GM19455 (cell line): ENCODE measurements at regions not wholly inside any gene's neighbourhood (a gene's known extent, or its start where the extent isn't known, plus 50 kb on each side); places are given as distances from the start of the nearest gene placed in this dataset.

ENCODE experiments used
- ATAC-seq: cut with Tn5 transposase; IDR thresholded peaks from one replicate; pipeline ENCODE4 v1.9.1; 2021; ENCODE audit not compliant: unreplicated experiment

DNA sequence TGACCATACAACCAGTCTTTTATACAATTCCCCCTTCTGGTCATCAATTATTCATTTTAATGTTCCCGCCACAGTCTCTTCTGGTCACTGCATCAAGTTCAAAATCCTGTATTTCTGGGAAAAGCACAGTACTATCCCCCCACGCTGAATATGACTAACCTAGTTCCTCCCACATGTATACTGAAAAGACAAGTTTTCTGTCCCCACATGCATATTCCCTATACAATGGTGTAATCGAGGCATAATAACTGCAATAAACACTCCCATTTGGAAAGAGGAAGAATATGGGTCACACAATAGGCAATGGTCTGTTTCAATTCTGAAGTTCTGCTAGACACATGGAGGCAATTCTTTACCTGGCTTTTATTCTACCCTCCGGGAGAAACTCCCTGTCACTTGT, 344.9 kb downstream of the EFNA5 start:
- ATAC-seq, result no peak

DNA sequence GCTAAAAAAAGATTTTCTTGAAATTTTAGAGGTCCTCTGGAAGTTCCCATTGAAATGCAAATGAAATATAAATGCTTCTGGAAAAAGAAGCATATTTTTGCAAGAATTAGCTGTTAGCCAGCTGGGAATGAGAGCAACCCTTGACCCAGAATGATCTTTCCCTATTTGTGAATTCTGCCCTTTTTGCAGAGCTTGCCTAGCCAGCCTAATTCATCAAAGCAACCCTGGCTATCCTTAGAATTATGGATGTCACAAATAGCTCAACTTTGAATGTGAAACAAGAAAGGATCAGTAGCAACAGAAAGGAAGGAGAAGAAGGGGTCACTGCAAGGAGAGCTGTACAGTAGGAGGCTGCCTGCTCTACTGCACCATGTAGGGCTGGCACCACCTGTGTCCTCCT, 345.9 kb downstream of the EFNA5 start:
- no peak for ATAC-seq

GRCh38 chr5:107324071-107324470, 346.7 kb downstream of the EFNA5 start:
- no peak for ATAC-seq

DNA sequence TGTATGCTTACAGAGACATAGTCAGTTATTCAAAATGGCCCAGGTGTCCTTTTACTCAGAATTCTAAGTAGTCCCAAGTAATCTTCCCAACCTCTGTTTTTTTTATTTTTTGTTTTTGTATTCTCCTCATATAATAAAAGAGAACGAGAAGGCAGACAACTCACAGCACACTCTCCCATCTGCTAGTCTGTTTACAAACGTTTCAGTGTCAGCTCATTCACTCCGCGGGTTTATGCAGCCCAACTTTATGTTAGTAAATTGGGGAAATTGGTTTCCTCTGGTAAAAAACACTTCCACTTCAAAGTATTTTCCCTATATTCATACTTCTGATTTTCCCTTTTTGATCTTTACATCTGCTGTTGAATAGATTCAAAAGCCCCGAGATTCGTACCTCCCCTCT, 347.2 kb downstream of the EFNA5 start:
- ATAC-seq, result no peak

- ATAC-seq, result no peak
These were observed 347.8 kb downstream of the EFNA5 start for GRCh38 chr5:107322936-107323335.

GRCh38 chr5:107321906-107322305, 348.8 kb downstream of the EFNA5 start:
- no peak for ATAC-seq

- ATAC-seq, result no peak
These were observed 349.9 kb downstream of the EFNA5 start for GRCh38 chr5:107320846-107321245.

GRCh38 chr5:107320376-107320775, 350.4 kb downstream of the EFNA5 start:
- ATAC-seq, result no peak

- no peak for ATAC-seq
These were observed 350.8 kb downstream of the EFNA5 start for GRCh38 chr5:107319901-107320300.

DNA sequence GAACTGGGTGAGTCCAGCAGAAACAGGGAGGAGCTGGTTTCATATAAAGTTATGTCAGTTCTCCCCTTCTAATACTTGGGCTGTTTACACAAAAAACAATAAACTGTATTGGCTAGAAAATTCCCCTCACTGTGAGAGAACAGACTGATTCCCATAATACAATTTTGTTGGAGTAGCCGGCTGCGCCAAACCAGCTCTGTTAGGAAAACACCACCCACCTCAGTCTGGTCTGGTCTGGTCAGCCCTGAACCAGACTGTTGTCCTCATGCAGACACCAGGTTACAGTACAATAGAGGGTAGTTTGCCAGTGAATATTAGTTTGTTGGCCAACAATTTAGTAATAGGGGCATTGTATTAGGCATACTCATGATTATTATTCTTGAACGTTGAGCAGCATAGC, 356.4 kb downstream of the EFNA5 start:
- no peak for ATAC-seq

- ATAC-seq, result no peak
These were observed 356.8 kb downstream of the EFNA5 start for GRCh38 chr5:107313921-107314320.

DNA sequence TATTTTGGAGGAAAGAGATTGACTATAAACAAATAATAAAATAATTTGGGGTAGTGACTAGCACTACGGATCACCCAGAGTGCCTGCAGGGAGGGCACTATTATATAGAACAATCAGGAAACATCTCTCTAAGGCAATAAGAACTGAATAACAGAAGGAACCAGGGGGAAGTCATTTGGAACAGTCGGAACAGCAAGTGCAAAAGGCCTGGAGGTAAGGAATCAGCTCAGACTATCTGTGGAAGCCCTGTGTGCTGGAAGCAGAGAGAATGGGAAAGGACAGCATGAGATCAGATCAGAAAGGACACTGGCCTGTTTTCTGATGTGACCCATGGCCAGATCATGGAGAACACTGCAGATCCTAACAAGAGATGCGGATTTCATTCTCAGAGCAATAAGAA, 357.6 kb downstream of the EFNA5 start:
- no peak for ATAC-seq

DNA sequence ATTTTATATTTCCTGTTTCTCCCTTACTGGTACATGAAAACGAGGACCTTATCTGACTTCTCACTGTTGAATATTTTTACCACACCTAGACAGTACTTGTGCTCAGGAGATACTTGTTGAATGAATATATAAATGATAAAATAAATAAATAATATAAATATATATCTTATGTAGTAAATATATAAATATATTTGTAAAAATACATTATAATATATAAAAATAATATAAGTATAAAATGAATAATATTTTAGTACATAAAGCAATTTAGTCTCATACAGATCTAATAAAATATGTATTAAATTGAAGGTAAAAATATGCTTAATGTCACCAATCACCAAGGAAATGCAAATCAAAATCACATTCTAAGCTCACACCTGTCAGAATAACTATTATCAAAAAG, 360.6 kb downstream of the EFNA5 start:
- ATAC-seq, result no peak

DNA sequence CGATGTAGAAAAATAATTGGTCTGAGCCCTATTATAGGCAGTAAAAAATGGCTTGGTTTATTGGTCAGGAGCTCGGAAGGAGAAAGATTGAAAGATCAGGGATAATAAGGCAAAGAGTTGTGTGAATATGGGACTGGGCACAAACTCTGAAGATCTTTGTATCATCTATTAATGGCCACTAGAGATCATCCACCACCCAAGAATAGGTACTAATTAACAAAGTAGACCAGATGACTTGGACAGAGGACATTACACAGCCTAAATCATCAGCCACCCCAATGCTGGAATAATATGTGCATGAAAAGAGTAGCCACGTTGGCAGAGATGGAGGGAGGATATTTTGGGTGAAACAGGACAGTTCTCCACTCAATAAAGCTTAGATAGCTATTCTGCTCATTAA, 364.1 kb downstream of the EFNA5 start:
- ATAC-seq, result no peak

GRCh38 chr5:107306002-107306401, 364.7 kb downstream of the EFNA5 start:
- no peak for ATAC-seq

DNA sequence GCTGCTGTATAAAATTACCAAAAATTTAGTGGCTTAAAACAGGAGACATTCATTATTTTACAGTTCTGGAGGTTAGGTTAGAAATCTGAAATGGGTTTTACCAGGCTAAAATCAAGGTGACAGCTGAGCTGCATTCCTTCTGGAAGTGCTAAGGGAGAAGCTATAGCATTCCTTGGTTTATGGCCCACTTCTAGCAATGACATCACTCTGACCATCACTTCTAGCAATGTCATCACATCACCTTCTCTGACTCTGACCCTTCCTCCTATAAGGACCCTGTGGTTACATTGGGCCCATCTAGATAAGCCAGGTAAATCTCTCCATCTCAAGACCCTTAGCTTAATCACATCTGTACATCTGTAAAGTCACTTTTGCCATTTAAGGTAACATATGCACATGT, 366.1 kb downstream of the EFNA5 start:
- no peak for ATAC-seq

- no peak for ATAC-seq
These were observed 367.4 kb downstream of the EFNA5 start for GRCh38 chr5:107303171-107303968.

GRCh38 chr5:107302441-107302840, 368.3 kb downstream of the EFNA5 start:
- ATAC-seq, result no peak

- no peak for ATAC-seq
These were observed 368.7 kb downstream of the EFNA5 start for GRCh38 chr5:107301999-107302398.

GRCh38 chr5:107300721-107301327, 369.9 kb downstream of the EFNA5 start:
- ATAC-seq, result no peak

DNA sequence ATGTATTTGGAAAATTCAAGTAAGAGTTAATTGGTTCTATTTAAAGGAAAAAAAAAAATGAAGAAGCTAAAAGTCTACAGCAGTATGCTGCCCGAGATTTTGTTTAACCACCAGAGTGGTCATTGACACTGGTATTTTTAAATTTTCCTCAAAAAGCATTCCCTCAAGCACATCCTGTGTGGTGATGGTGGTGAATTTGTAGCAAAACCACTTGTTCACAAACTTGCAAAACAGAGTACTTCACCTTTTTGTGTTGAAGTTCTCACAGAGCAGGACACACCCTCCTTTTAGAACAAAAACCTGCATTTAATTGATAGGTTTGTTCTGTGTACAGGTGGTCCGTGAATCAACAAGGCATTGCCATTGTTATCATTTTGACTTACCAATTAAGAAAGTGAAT, 374.2 kb downstream of the EFNA5 start:
- no peak for ATAC-seq

- ATAC-seq, result no peak
These were observed 374.8 kb downstream of the EFNA5 start for GRCh38 chr5:107295914-107296313.

- ATAC-seq, result no peak
These were observed 376.1 kb downstream of the EFNA5 start for GRCh38 chr5:107294669-107295068.
